ENCODE measurements at regions not wholly inside any gene's neighbourhood (a gene's known extent, or its start where the extent isn't known, plus 50 kb on each side); places are given as distances from the start of the nearest gene placed in this dataset.
"Not testable (repeated sequence)": the region's sequence is repeated elsewhere in the genome, so short reads cannot be mapped to it uniquely, and the experiment has no call there.

- no peak for DNase-seq (ENCODE audit: low read depth)
- H3K4me3 ChIP-seq (ENCODE audit: low read depth, low read length), result no peak overlapping the region
- TF ChIP-seq CTCF (IDR thresholded peaks at IDR 0.05; ENCODE audit: insufficient read depth, low read length), result no peak
Measured at GRCh38 chr4:26196567-26196966, 124.2 kb upstream of the RBPJ start.

- no peak for TF ChIP-seq CTCF (IDR thresholded peaks at IDR 0.05; ENCODE audit: insufficient read depth, low read length)
- no peak overlapping the region for H3K4me3 ChIP-seq (ENCODE audit: low read depth, low read length)
- DNase-seq (ENCODE audit: low read depth), result peak; percentile 97
Measured at GRCh38 chr4:26197018-26197779, 123.6 kb upstream of the RBPJ start.

- not testable (repeated sequence) for DNase-seq (ENCODE audit: low read depth)
Measured at GRCh38 chr4:26198931-26199330, 121.9 kb upstream of the RBPJ start.

GRCh38 chr4:26199596-26199995 is 121.2 kb upstream of the RBPJ start:
- peak; percentile 63 for DNase-seq (ENCODE audit: low read depth)
- H3K4me3 ChIP-seq (ENCODE audit: low read depth, low read length), result no peak overlapping the region
- TF ChIP-seq CTCF (IDR thresholded peaks at IDR 0.05; ENCODE audit: insufficient read depth, low read length), result no peak

More at GRCh38 chr4:26198931-26199330, 121.9 kb upstream of the RBPJ start:
- not testable (repeated sequence) for H3K4me3 ChIP-seq (ENCODE audit: low read depth, low read length)

- no peak overlapping the region for H3K4me3 ChIP-seq (ENCODE audit: low read depth, low read length)
- TF ChIP-seq CTCF (IDR thresholded peaks at IDR 0.05; ENCODE audit: insufficient read depth, low read length), result no peak
- no peak for DNase-seq (ENCODE audit: low read depth)
Measured at GRCh38 chr4:26201120-26201519, 119.7 kb upstream of the RBPJ start.

- TF ChIP-seq CTCF (IDR thresholded peaks at IDR 0.05; ENCODE audit: insufficient read depth, low read length), result no peak
- no peak overlapping the region for H3K4me3 ChIP-seq (ENCODE audit: low read depth, low read length)
- DNase-seq (ENCODE audit: low read depth), result no peak
Measured at GRCh38 chr4:26204249-26204825, 116.5 kb upstream of the RBPJ start.

- no peak overlapping the region for H3K4me3 ChIP-seq (ENCODE audit: low read depth, low read length)
- TF ChIP-seq CTCF (IDR thresholded peaks at IDR 0.05; ENCODE audit: insufficient read depth, low read length), result no peak
- DNase-seq (ENCODE audit: low read depth), result peak; percentile 53
Measured at GRCh38 chr4:26204911-26205370, 115.9 kb upstream of the RBPJ start.
